AG10803 (cell line): ENCODE measurements at regions not wholly inside any gene's neighbourhood (a gene's known extent, or its start where the extent isn't known, plus 50 kb on each side); places are given as distances from the start of the nearest gene placed in this dataset.
A peak's percentile ranks its signal among the peaks of the same experiment; 100 is the strongest.
"Not testable (repeated sequence)": the region's sequence is repeated elsewhere in the genome, so short reads cannot be mapped to it uniquely, and the experiment has no call there.

ENCODE experiments used
- DNase-seq: peaks from one replicate; pipeline ENCODE4 v3.0.0; 2010; ENCODE audit warnings: low read depth
- H3K4me3 ChIP-seq: 2 replicates; pipeline ENCODE4 v1.5.1; 2011; ENCODE audit warnings: mild to moderate bottlenecking, low read length, control low read depth
- CTCF ChIP-seq: conservative IDR thresholded peaks from 2 replicates; pipeline ENCODE4 v1.5.1; 2011; ENCODE audit warnings: mild to moderate bottlenecking, low read length, control low read depth, inconsistent platforms

GRCh38 chr5:8729437-8729836, 816.4 kb downstream of the SEMA5A start:
- TF ChIP-seq CTCF, result no peak
- DNase-seq, result peak; percentile 35
- no peak overlapping the region for H3K4me3 ChIP-seq

- H3K4me3 ChIP-seq, result no peak overlapping the region
- peak; percentile 69 for DNase-seq
- TF ChIP-seq CTCF, result no peak
Measured at GRCh38 chr5:8730194-8730593, 815.7 kb downstream of the SEMA5A start.

GRCh38 chr5:8731110-8731509, 814.8 kb downstream of the SEMA5A start:
- not testable (repeated sequence) for DNase-seq, H3K4me3 ChIP-seq

- no peak for DNase-seq
- no peak for TF ChIP-seq CTCF
- no peak overlapping the region for H3K4me3 ChIP-seq
Measured at GRCh38 chr5:8740595-8740994, 805.3 kb downstream of the SEMA5A start.

GRCh38 chr5:8749556-8749955, 796.3 kb downstream of the SEMA5A start:
- H3K4me3 ChIP-seq, result no peak overlapping the region
- DNase-seq, result no peak
- TF ChIP-seq CTCF, result no peak

- H3K4me3 ChIP-seq, result no peak overlapping the region
- DNase-seq, result no peak
- no peak for TF ChIP-seq CTCF
Measured at GRCh38 chr5:8750100-8750499, 795.8 kb downstream of the SEMA5A start.

- no peak overlapping the region for H3K4me3 ChIP-seq
- no peak for DNase-seq
- TF ChIP-seq CTCF, result no peak
Measured at GRCh38 chr5:8751971-8752370, 793.9 kb downstream of the SEMA5A start.

GRCh38 chr5:8752595-8752994, 793.3 kb downstream of the SEMA5A start:
- no peak for DNase-seq
- no peak overlapping the region for H3K4me3 ChIP-seq
- peak; percentile 33 for TF ChIP-seq CTCF
